ENCODE measurements at regions not wholly inside any gene's neighbourhood (a gene's known extent, or its start where the extent isn't known, plus 50 kb on each side); places are given as distances from the start of the nearest gene placed in this dataset.
"Not testable (repeated sequence)": the region's sequence is repeated elsewhere in the genome, so short reads cannot be mapped to it uniquely, and the experiment has no call there.

GRCh38 chr1:172827841-172828240 lies 168.9 kb downstream of the FASLG start:
- DNase-seq (ENCODE audit: extremely low spot score, insufficient read length, low read depth) (no peak), FAIRE-seq (no peak)

GRCh38 chr1:172832006-172832725 lies 173.3 kb downstream of the FASLG start:
- FAIRE-seq (peak; percentile 61), DNase-seq (ENCODE audit: extremely low spot score, insufficient read length, low read depth) (no peak)

- no peak for FAIRE-seq
- no peak for DNase-seq (ENCODE audit: extremely low spot score, insufficient read length, low read depth)
Measured at GRCh38 chr1:172833954-172834353, 175.1 kb downstream of the FASLG start.

GRCh38 chr1:172834609-172835008 lies 175.7 kb downstream of the FASLG start:
- FAIRE-seq = no peak

GRCh38 chr1:172835834-172836233 lies 176.9 kb downstream of the FASLG start:
- no peak for FAIRE-seq
- no peak for DNase-seq (ENCODE audit: extremely low spot score, insufficient read length, low read depth)

More at GRCh38 chr1:172834609-172835008, 175.7 kb downstream of the FASLG start:
- no peak for DNase-seq (ENCODE audit: extremely low spot score, insufficient read length, low read depth)

- no peak for DNase-seq (ENCODE audit: extremely low spot score, insufficient read length, low read depth)
- no peak for FAIRE-seq
Measured at GRCh38 chr1:172837816-172838679, 179.1 kb downstream of the FASLG start.

GRCh38 chr1:172838680-172839313 lies 179.9 kb downstream of the FASLG start:
- no peak for FAIRE-seq
- no peak for DNase-seq (ENCODE audit: extremely low spot score, insufficient read length, low read depth)

- not testable (repeated sequence) for FAIRE-seq; DNase-seq (ENCODE audit: extremely low spot score, insufficient read length, low read depth)
Measured at GRCh38 chr1:172839639-172840038, 180.7 kb downstream of the FASLG start.

GRCh38 chr1:172843444-172843843 lies 184.5 kb downstream of the FASLG start:
- FAIRE-seq (no peak), DNase-seq (ENCODE audit: extremely low spot score, insufficient read length, low read depth) (no peak)

GRCh38 chr1:172845371-172845770 lies 186.5 kb downstream of the FASLG start:
- DNase-seq (ENCODE audit: extremely low spot score, insufficient read length, low read depth) (no peak), FAIRE-seq (peak; percentile 60)

GRCh38 chr1:172845865-172846264 lies 187.0 kb downstream of the FASLG start:
- DNase-seq (ENCODE audit: extremely low spot score, insufficient read length, low read depth) (no peak), FAIRE-seq (no peak)

- FAIRE-seq; DNase-seq (ENCODE audit: extremely low spot score, insufficient read length, low read depth): not testable (repeated sequence)
Measured at GRCh38 chr1:172847814-172848213, 188.9 kb downstream of the FASLG start.

- FAIRE-seq = no peak
- DNase-seq (ENCODE audit: extremely low spot score, insufficient read length, low read depth) = no peak
Measured at GRCh38 chr1:172849653-172850052, 190.8 kb downstream of the FASLG start.

GRCh38 chr1:172851077-172851476 lies 192.2 kb downstream of the FASLG start:
- FAIRE-seq (no peak), DNase-seq (ENCODE audit: extremely low spot score, insufficient read length, low read depth) (no peak)

GRCh38 chr1:172851856-172852255 lies 193.0 kb downstream of the FASLG start:
- DNase-seq (ENCODE audit: extremely low spot score, insufficient read length, low read depth) (no peak), FAIRE-seq (no peak)

GRCh38 chr1:172855983-172856382 lies 194.8 kb downstream of the TNFSF18 start:
- DNase-seq (ENCODE audit: extremely low spot score, insufficient read length, low read depth); FAIRE-seq: not testable (repeated sequence)

- FAIRE-seq (no peak), DNase-seq (ENCODE audit: extremely low spot score, insufficient read length, low read depth) (no peak)
Measured at GRCh38 chr1:172863031-172863430, 187.7 kb downstream of the TNFSF18 start.

GRCh38 chr1:172867216-172867818 lies 183.4 kb downstream of the TNFSF18 start:
- DNase-seq (ENCODE audit: extremely low spot score, insufficient read length, low read depth) (no peak), FAIRE-seq (no peak)

GRCh38 chr1:172870901-172871606 lies 179.7 kb downstream of the TNFSF18 start:
- FAIRE-seq (no peak), DNase-seq (ENCODE audit: extremely low spot score, insufficient read length, low read depth) (no peak)

- FAIRE-seq (peak; percentile 53), DNase-seq (ENCODE audit: extremely low spot score, insufficient read length, low read depth) (no peak)
Measured at GRCh38 chr1:172874950-172875349, 175.8 kb downstream of the TNFSF18 start.
